Hematopoietic multipotent progenitor cell (in vitro differentiated cells): ENCODE measurements at regions not wholly inside any gene's neighbourhood (a gene's known extent, or its start where the extent isn't known, plus 50 kb on each side); places are given as distances from the start of the nearest gene placed in this dataset.
A peak's percentile ranks its signal among the peaks of the same experiment; 100 is the strongest.

ENCODE experiments used
- DNase-seq, 3 donors: peaks; one replicate each; pipeline ENCODE4 v3.0.0-alpha.2; 2011 to 2015; ENCODE audit warnings: low read depth in 2 of 3, low spot score in 2 of 3
- small RNA-seq: library from RNA; depleted of rRNA; stranded (forward); fragments of <200 nt; gene quantifications from one replicate; pipeline ENCODE3, GENCODE V24; 2012

DNA sequence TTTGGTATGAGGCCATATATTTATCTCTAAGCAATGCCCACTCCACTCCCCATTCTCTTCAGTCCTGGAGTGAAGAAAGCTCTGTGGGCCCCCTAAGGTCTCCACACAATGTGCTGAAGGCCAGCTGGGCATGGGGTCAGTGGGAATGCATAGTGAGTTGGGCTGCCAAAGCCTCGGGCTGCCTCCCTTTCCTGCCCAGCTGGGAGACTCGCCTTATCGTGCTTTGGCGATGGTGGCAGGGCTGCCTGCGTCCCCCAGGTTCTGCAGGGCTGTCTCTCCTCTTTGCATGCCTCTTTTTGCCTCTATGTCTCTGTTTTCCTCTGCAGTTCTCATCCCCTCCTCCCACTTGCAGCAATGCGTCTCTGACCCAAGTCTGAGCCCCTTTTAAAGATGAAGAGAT lies 116.5 kb downstream of the CYLD start:
- no peak for DNase-seq

DNA sequence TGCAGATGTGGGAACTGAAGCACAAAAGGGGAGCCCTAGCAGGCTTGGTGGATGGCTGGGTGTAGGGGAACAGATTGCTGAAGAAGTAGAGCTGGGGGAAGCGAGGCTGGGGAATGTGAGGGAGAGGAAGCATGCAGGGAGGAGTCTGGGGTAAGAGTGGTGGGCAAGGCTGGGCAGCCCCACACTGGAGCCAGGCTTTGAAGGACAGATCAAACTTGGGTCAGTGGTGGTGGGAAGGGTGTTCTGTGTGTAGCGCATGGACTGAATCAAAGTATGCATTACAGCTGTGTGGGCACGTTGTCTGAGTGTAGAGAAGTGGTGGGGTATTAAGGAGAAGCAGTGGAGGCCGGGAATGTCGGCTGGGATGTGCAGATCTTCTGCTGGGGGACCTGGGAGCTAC lies 116.0 kb downstream of the CYLD start:
- DNase-seq = no peak

DNA sequence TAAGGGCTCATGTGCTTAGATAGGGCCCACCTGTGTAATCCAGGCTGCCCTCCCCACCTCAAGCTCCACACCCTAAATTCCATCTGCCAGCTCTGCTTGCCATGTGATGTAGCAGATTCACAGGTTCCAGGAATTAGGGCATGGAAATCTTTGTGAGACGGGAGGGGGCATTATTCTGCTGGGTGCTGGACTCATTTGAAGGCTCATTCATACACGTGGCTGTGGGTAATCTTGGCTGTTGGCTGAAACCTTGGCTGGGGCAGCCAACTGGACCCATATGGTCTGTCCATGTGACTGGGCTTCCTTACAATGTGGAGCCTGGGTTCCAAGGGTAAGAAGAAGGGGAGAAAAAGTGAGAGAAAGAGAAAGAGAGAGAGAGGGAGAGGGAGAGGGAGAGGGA lies 115.1 kb downstream of the CYLD start:
- no peak for DNase-seq

DNA sequence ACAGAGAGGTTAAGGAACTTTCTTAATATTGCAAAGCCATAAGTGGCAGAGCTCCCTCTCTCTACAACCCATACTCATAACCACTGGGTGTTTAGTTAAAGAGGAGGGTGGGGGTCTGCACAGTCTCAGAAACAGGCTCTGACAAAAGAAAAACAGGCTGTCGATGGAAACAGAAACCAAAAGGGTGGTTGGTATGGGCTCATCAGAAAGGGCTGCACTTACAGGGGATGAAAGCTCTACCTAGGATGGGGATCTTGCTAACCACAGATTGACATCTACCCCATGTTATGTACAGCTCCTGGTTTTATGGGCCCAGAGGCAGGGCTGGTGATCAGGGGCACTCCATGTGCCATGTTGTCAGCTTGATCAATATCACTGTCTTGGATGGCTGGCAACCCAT lies 111.4 kb downstream of the CYLD start:
- DNase-seq = no peak

Small RNA genes lying in the stretch of these regions (small RNA-seq; reads per million reads assigned to genes)
- gene RNA5SP426 = 7.6 reads per million, percentile 91 among the genes with 10 or more reads in this experiment
